ENCODE measurements at regions not wholly inside any gene's neighbourhood (a gene's known extent, or its start where the extent isn't known, plus 50 kb on each side); places are given as distances from the start of the nearest gene placed in this dataset.

DNA sequence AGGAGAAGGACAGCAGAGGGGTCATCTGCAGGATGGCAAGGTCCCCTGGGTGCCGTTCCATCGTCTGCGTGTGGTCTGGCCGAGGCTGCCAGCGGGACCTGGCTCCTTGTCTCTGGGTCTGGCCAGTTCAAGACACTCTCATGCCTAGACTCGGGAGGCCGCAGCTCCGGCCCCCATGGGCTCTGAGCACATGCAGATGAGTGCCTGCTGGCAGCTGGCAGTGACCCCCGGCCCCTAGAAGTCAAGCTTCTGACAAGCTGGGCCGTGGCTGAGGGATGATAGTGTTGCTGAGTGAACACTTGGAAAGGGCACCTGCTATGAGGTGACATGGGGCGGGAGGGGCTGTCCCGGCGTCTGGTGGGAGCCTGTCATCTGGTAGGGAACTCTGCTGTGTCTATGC lies 1180.6 kb downstream of the BRD1 start:
- TF ChIP-seq, protein P1, sequence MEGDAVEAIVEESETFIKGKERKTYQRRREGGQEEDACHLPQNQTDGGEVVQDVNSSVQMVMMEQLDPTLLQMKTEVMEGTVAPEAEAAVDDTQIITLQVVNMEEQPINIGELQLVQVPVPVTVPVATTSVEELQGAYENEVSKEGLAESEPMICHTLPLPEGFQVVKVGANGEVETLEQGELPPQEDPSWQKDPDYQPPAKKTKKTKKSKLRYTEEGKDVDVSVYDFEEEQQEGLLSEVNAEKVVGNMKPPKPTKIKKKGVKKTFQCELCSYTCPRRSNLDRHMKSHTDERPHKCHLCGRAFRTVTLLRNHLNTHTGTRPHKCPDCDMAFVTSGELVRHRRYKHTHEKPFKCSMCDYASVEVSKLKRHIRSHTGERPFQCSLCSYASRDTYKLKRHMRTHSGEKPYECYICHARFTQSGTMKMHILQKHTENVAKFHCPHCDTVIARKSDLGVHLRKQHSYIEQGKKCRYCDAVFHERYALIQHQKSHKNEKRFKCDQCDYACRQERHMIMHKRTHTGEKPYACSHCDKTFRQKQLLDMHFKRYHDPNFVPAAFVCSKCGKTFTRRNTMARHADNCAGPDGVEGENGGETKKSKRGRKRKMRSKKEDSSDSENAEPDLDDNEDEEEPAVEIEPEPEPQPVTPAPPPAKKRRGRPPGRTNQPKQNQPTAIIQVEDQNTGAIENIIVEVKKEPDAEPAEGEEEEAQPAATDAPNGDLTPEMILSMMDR (IDR thresholded peaks at IDR 0.05): no peak
- no peak for TF ChIP-seq EZH2 (IDR thresholded peaks at IDR 0.05; ENCODE audit: borderline replicate concordance, insufficient read depth, low read depth, low read length, poor library complexity, severe bottlenecking)
